ENCODE measurements at regions not wholly inside any gene's neighbourhood (a gene's known extent, or its start where the extent isn't known, plus 50 kb on each side); places are given as distances from the start of the nearest gene placed in this dataset.

DNA sequence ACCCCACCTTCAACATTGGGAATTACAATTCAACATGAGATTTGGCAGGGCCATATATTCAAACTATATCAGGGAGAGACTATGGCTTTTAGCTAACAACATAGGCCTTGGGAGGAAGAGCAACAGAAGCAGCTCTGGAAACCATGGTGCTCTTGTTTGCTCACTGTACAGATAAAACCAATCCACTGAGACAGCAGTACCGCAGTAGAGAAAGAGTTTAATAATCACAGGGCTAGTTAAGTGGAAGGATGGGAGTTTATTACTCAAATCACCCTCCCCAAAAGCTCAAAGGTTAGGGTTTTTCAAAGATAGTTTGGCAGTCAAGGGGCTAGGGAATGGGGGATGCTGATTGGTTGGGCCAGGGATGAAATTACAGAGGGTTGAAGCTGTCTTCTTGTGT is 52.7 kb upstream of the CRHR1 start:
- TF ChIP-seq, protein P1, sequence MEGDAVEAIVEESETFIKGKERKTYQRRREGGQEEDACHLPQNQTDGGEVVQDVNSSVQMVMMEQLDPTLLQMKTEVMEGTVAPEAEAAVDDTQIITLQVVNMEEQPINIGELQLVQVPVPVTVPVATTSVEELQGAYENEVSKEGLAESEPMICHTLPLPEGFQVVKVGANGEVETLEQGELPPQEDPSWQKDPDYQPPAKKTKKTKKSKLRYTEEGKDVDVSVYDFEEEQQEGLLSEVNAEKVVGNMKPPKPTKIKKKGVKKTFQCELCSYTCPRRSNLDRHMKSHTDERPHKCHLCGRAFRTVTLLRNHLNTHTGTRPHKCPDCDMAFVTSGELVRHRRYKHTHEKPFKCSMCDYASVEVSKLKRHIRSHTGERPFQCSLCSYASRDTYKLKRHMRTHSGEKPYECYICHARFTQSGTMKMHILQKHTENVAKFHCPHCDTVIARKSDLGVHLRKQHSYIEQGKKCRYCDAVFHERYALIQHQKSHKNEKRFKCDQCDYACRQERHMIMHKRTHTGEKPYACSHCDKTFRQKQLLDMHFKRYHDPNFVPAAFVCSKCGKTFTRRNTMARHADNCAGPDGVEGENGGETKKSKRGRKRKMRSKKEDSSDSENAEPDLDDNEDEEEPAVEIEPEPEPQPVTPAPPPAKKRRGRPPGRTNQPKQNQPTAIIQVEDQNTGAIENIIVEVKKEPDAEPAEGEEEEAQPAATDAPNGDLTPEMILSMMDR (IDR thresholded peaks at IDR 0.05) = no peak
- TF ChIP-seq EZH2 (IDR thresholded peaks at IDR 0.05; ENCODE audit: borderline replicate concordance, insufficient read depth, low read depth, low read length, poor library complexity, severe bottlenecking) = no peak
